Upper lobe of left lung (tissue), 4 donors: ENCODE measurements at regions not wholly inside any gene's neighbourhood (a gene's known extent, or its start where the extent isn't known, plus 50 kb on each side); places are given as distances from the start of the nearest gene placed in this dataset.

Source experiments
- CTCF ChIP-seq, 6 experiments: fragments of 450-650 bp in 4 of 6; fragments of 200-600 bp in 2 of 6; sonication (generic) in 2 of 6; IDR thresholded peaks; one replicate each; pipeline ENCODE4 v1.5.1; 2016 to 2019; ENCODE audit warnings: antibody characterized with exemption in 6 of 6
- POLR2A ChIP-seq, 4 donors: fragments of 450-650 bp; IDR thresholded peaks; one replicate each; pipeline ENCODE4 v1.5.1; 2016 to 2017; ENCODE audit warnings: antibody characterized with exemption in 4 of 4, mild to moderate bottlenecking in 2 of 4
- POLR2AphosphoS5 ChIP-seq, 2 donors: sonication (generic); formaldehyde crosslinking; IDR thresholded peaks; one replicate each; pipeline ENCODE4 v1.5.1; 2017; ENCODE audit warnings: antibody characterized with exemption in 2 of 2

DNA sequence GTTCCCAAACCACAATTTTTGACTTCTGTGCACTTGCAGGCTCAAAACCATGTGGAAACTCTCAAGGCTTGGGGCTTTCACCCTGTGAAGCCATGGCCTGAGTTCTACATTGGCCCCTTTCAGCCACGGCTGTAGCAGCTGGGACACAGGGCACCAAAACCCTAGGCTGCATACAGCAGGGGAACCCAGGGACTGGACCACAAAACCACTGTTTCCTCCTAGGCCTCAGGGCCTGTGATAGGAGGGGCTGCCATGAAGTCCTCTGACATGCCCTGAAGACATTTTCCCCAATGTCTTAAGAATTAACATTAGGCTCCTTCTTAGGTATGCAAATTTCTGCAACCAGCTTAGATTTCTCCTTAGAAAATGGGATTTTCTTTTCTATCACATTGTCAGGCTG, 312.1 kb upstream of the TUSC1 start:
- TF ChIP-seq CTCF (IDR thresholded peaks at IDR 0.05) (no peak), POLR2AphosphoS5 (IDR thresholded peaks at IDR 0.05) (no peak), POLR2A (IDR thresholded peaks at IDR 0.05) (no peak)
